K562 (cell line): ENCODE measurements at regions not wholly inside any gene's neighbourhood (a gene's known extent, or its start where the extent isn't known, plus 50 kb on each side); places are given as distances from the start of the nearest gene placed in this dataset.

Experiments
- CTCF ChIP-seq, 3 experiments: IDR thresholded peaks in 2 of 3; conservative IDR thresholded peaks in 1 of 3; 2 replicates each; pipeline ENCODE4 v1.5.1; 2011 to 2012; ENCODE audit warnings: low read length in 3 of 3, mild to moderate bottlenecking in 3 of 3, control low read depth in 2 of 3, improper control_type of control experiment in 1 of 3, inconsistent platforms in 1 of 3, low read depth in 1 of 3, mixed read lengths in 1 of 3, moderate library complexity in 1 of 3; ENCODE audit not compliant: insufficient read depth in 2 of 3
- ESRRB ChIP-seq: fragments of 250-450 bp; sonication (Bioruptor Pico); IDR thresholded peaks from 2 replicates; pipeline ENCODE4 v1.5.0; 2020; ENCODE audit warnings: mild to moderate bottlenecking, moderate library complexity, borderline replicate concordance
- KDM1A ChIP-seq, 2 experiments: fragments of 450-650 bp; IDR thresholded peaks; 2 replicates each; pipeline ENCODE4 v1.6.1; 2016; ENCODE audit warnings: mild to moderate bottlenecking in 2 of 2
- MYC ChIP-seq, 2 experiments: fragments of 250-450 bp in 1 of 2; sonication (Bioruptor Pico) in 1 of 2; IDR thresholded peaks; 2 replicates each; pipeline versions ENCODE4 v1.5.1 to v1.6.1; 2012 to 2021; ENCODE audit warnings: low read depth in 2 of 2, borderline replicate concordance in 1 of 2, improper control_type of control experiment in 1 of 2, low read length in 1 of 2, mild to moderate bottlenecking in 1 of 2, moderate library complexity in 1 of 2
- POLR2A ChIP-seq: fragments of 450-650 bp; conservative IDR thresholded peaks from 2 replicates; pipeline ENCODE4 v1.6.1; 2016
- SIN3A ChIP-seq, 2 experiments: fragments of 150-350 bp in 1 of 2; IDR thresholded peaks; 2 replicates each; pipeline ENCODE4 v1.6.1; 2011 to 2016; ENCODE audit warnings: borderline replicate concordance in 2 of 2, low read depth in 2 of 2, low read length in 2 of 2, mild to moderate bottlenecking in 2 of 2, moderate library complexity in 2 of 2; ENCODE audit not compliant: control insufficient read depth in 1 of 2

- TF ChIP-seq KDM1A (IDR thresholded peaks at IDR 0.05), result no peak
- no peak for TF ChIP-seq ESRRB
- TF ChIP-seq CTCF (IDR thresholded peaks at IDR 0.05 in 2 of 3, conservative IDR thresholded peaks at IDR 0.05 in 1 of 3; ENCODE audit: insufficient read depth in 2 of 3, low read depth in 1 of 3, low read length in 3 of 3), result no peak
- no peak for TF ChIP-seq POLR2A
- TF ChIP-seq MYC (IDR thresholded peaks at IDR 0.05; ENCODE audit: low read depth, low read length), result no peak
- no peak for TF ChIP-seq MYC (CRISPR knock-in tag; IDR thresholded peaks at IDR 0.05; ENCODE audit: borderline replicate concordance, low read depth)
- TF ChIP-seq SIN3A (IDR thresholded peaks at IDR 0.05; ENCODE audit: borderline replicate concordance in 2 of 2, control insufficient read depth in 1 of 2, low read depth in 2 of 2, low read length in 2 of 2), result no peak
These were observed 1452.6 kb downstream of the PCDH7 start for GRCh38 chr4:32172761-32173160.
